Cortex of kidney (tissue), 1 donor: ENCODE measurements at regions not wholly inside any gene's neighbourhood (a gene's known extent, or its start where the extent isn't known, plus 50 kb on each side); places are given as distances from the start of the nearest gene placed in this dataset.

Experiments used
- DNase-seq: peaks from one replicate; lab custom pipeline; 2025; lab: John Stamatoyannopoulos, UW

DNA sequence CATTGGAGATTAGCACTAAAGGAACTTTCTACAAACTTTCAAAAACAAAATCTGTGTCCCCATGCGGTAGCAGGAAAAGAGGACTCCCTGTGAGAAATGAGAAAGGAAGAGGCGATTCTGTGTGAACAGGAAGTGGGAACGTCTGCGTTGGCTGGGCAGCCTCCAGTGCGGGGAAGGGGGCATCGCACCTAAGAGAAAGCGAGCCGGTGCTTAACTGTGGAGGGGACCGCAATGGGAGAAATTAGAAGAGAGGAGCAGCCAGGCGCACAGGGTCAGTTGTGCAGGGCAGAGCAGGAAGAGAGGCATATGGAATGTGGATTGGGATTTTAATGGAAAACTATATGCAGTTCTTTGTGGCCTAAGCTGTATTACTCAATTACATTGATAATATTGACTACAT lies 77.4 kb upstream of the DOCK9 start:
- DNase-seq: no peak

DNA sequence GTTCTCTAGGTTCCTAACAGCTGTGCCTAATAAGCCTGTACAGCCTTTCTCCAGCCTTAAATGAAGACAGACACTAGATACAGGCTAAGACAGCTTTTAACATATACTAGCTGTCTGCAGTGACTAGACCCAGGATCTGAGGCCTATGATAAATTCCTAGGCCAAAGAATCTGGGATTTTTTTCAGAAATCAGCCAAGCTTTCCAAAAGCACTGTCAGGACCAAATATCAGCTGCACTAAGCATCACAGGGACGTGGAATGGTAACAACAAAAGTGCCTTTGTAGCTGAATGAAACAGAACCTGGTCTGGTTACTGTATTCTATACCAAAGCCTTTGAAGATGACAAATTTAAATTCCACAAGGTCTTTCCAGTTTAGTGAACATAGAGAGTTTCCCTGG lies 77.9 kb upstream of the DOCK9 start:
- DNase-seq: no peak

DNA sequence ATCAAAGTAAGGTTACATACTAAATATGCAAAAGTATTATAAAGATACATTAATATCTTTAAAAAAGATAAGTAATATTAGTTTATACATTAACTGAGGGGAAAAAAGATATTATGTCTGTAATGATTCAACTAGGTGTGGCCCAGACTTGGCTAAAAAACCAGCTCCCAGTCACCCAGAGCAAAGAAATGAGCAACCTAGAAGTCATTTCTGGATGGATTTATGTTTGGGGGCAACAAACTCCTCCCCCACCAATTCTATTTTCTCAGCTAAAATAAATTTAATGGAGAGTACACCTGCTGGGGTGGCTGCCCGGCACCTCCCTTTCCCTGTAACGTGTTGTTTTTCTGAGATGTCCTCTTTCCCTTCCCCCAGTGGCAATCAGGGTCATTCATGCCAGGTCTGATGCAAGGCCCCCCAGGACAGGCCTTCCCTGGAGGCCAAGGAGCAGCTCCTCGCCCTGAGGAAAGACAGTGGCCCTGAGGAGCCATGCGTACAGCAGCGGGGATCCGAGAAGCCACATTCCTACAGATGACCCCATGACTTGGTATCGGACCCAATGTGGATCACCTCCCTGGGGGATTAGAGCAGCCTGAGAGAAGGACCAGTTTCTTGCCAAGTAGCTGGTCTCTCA lies 78.6 kb upstream of the DOCK9 start:
- no peak for DNase-seq

DNA sequence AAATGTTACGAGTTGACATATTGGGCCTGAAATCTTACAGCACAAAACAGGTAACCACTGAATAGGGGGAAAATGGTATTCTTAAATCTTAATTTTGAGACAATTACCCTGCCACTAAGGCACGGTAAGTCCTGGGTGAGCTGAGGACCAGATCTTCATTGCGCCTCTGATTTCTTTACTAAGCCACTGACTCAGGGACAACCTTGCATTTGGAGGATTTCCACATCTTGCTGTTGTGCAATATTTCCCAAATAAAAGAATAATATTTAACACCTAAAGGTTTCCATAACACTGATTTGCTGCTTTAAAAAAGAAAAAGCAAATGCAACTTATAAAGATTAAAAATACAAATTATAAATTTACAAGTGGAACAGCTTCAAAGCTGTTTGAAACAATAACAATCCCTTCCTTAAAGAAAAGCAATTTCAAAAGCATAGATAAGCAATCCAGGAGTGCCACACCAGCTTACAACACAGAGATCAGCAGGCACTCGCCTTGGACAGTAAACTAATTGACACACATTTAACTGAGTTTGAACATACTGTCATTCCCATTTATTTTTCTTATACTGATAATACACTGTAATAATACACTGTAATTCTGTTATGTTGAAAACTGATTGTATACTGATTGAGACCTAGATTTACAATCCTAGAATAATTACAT lies 79.6 kb upstream of the DOCK9 start:
- no peak for DNase-seq

DNA sequence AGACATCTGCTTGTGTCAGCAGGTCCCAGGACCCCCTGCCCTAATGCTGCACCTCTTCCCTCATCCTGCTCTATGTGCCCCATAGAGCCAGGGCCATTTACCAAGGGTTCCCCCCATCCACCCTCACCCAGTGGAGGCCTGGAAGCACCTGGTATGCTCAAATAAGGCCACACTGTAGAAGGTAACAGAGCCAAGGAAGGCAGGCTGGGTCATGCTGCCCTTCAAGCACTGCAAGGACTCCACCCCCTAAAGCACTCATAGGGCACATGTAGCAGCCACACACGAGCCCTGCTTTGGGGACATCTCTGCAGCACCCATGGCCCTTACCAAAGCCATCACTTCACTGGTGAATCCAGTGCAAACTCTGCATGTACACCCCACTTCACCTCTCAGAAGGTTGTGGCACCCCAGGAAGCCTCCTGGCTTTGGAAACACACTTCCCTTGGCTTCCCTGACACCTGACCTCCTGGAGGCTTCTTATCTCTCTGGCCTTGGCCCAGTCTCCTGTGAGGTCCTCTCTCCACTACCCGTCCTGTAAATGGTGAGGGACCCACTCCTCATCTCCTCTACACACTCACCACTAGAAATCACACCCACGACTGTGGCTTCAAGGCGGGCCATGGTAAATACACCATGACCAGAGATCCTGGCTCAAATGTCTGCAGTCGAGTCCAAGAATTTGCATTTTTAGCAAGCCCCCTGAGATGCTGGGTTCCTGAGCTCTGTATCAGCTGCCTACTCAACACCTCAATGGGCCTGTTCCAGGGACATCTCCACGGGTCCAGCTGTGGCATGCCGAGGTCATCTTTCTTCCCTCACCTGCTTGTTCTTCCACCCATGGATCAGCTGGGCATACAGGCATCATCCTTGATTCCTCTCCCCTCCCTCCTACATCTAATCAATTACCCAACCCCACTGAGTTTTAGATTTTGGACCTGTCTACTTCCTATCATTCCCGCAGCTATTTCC lies 80.9 kb upstream of the DOCK9 start:
- no peak for DNase-seq

DNA sequence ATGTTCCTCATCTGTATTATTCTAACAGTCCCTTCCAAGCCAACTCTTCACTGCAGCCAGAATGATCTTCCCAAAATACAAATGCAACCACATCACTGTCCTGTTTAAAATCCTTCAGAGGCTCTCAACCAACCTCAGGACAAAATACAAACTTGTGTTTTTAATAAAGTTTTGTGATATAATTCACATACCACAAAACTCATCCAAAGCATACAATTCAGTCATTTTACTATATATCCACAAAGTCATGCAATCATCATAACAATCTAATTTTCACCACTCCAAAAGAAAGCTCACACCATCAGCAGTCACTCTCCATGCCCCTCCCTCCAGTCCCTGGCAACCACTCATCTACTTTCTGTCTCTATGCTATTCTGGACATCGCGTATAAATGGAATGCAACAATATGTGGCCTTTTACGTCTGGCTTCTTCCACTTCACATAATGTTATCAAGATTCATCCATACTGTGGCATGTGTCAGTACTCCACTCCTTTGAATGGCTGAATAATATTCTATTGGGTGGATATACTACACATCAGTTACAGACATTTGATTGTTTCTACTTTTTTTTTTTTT lies 81.7 kb upstream of the DOCK9 start:
- DNase-seq: no peak

DNA sequence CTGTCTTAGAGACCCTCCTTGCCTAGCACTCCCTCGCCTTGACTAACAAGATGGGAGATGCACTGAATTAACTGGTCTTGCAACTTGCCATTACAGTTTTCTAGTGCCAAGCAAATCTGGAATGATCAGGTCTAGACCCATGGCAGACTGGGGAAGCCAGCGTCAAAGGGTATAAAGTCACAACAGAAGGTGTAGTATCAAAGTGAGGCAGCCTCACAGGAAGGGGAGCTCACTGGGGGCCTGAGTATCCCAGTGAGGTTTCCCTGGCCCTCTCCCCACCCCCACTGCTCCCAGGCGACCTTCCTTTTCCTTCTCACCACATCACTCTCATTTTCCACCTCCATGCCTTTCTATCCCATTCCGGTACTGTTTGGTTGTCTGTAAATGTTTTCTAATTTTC lies 83.5 kb upstream of the DOCK9 start:
- no peak for DNase-seq

DNA sequence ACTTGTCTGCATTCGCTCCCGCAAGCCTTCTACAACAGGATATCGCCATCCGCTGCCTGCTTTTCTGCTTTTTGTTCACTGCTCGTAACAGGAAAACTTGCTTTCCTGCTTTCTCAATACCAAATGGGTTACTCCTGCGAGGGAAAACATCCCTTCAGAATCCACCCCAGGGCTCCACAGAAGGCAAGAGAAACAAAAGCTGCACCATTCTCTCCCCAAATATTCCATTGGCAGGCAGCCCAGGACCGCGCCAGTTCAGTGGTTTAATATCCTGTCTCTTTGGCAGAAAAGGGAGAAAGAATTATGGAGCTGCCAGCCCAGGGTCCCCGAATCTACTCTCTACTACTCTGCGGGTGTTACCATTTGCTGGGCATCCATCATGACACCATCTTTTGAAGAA lies 84.7 kb upstream of the DOCK9 start:
- no peak for DNase-seq

DNA sequence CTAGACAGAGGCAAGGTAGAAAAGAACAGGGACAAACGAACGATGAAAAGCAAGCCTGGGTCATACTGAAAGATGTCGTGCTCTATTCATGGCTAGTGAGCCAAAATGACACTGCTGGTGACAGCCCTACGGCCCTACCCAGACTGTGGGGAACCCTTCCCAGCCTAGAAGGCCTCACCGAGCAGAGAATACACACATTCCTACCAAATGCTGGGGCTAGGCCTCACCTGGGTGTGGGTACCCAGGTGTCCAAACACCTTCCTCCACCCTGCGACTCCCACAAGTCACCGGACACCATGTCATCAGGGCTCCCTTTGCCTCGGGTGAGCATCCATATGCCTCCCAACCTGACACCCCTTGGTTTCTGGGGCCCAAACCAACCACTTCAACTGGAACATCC lies 85.3 kb upstream of the DOCK9 start:
- no peak for DNase-seq

DNA sequence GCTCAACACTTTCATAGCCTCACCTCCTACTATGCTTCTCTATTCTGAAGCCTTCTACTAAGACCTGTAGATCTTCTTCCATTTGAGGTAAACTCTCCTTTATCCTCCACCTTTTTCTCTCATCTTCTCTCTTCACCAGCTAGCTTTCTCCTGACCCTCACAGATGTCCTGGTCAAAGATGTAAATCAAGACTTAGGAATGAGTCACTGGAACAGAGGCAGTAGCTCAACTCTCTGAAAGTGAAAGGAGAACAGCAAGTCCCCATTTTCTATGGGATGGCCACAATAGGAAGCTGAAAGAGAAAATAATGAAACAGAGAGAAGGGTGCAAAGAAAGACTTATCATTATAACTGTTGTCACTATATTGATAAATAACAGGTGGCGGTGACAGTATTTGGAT lies 86.1 kb upstream of the DOCK9 start:
- no peak for DNase-seq

DNA sequence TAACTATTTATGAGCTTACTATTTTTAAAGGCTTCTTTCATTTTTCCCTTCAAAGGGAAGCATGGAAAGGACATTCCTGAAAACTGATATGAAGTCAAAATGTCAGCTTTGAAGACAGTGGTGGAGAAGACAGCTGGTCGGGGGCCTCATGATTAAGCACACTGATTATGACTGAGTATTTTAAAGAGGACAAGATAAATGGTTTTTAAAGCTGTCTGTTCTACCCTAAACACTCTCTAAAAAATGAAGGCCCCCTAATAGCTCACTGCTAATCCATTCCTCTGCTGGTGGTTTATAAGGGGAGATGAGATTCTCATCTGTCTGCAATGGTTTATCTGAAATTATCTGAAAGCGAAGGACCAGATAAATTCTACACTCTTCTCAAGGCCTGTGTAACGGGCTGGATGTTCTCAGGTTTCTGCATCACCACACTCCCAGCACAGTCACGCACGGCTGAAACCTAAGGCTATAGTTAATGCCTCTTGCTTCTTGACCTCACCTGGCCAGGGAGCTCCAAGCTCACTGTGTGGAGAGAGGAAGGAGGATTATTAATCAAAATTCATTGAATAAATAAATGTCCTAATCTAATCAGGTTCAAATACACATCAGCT lies 86.9 kb upstream of the DOCK9 start:
- no peak for DNase-seq

DNA sequence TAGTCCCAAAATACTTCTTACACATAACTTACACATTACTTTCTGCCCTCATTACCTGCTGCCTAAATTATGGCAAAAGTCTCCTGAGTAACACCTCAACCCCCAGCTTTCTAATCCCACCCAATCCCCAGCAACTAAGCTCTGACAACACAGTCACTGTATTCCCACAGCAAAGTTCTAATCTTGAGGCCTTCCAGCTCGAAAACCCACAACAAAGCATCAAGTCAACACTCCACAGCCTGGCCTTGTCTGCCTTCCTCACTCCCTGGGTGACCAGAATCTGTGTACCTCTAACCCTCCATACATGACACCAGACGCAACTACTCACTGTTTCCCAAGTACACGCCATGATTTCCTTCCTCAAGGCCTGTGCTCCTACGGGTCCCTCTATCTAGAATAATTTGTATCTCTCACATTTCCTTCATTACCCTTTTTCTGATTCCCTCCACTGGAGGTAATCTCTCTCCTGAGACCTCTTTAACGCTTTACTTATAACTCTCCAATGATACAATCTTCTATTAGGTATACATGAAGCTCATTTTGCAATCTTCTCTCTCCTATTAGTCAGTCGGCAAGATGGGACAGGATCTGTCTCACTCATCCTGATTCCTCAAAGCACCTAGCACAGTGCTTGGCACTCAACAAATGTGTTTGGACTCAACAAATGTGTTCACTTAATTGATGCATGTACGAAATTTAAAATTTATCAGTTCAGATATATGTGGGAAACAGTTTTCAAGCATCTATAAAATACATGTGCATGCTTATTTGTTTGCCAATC lies 87.6 kb upstream of the DOCK9 start:
- DNase-seq: no peak

DNA sequence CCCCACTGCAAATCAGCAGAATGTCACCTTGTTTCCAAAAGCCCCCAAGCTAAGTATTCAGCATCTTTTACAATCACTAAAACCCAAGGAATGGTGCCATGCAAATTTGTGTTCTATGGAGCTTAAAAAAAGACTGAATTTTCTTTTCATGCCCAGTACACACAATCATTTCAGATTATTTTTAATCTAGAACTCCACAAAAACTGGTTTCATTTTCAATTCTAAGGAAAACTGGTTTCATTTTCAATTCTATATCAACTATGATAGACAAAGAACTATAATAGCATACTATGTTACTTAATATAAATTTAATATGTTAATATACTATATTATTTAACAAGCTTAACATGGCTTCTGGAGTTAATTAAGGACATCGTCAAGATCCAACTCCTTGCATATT lies 88.4 kb upstream of the DOCK9 start:
- DNase-seq: no peak

DNA sequence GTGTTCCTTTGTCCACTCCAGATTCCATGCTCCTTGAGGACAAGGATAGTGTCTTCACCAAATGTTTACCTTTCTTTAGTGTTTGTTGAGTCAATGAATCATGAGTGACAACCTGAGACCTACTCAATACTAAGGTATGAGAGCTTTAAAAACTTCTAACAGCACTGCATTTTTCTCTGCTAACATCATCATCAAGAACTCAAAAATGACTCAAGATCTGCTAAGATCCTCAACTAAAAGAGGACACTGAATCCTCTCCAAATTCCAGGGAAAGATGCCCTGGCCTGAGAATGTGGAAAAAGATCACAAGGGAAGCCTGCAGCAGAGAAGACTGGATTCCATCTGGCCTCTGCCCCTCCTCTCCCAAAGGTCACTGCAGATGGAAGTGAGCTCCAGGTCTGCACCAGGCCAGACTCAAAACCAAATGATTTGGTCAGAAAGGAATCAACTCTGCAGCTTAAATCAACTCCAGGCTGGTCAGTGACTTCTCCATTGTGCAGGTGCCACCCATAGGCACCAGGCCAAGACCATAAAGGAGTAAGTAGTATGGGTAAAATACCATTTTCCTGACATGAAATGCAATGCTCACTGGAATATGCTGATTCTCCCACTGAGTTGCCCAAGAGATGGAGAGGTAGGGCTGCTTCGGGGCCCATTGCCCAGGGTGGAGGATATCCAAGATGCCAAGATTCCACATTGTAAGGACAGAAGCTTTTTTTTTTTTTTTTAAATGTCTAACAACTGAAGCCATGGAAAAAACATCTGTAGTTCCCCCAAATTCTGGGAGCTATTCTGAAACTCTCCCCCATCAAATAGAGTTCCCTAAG lies 89.5 kb upstream of the DOCK9 start:
- DNase-seq: no peak

DNA sequence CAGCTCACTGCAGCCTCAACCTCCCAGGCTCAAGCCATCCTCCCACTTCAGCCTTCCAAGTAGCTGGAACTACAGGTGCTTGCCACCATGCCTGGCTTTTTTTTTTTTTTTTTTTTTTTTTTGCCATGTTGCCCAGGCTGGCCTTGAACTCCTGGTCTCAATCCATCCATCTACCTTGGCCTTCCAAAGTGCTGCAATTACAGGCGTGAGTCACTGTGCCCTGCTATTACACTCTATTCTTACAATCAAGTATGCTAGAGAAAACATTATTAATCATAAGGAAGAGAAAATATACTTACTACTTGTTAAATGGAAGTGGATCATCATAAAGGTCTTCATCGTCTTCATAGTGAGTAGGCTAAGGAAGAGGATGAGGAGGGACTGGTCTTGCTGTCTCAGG lies 93.3 kb upstream of the DOCK9 start:
- DNase-seq: no peak

DNA sequence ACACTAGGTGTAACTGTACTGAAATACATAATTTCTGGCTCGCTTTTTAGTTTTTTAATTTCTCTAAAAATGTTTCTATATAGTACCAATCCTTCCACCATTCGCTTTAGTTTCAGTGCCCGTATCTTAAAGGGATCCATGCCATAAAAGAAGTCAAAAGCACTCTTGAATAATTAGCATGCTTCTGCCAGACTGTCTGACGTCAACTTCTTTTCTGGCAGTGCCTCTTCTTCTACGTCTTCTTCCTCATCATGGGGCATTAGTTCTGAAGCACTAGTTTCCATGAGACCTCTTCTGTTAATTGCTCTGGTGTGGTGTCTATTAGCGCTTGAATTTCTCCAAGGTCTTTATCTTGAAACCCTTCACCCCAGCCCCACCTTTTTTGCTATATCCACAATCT lies 93.8 kb upstream of the DOCK9 start:
- no peak for DNase-seq

DNA sequence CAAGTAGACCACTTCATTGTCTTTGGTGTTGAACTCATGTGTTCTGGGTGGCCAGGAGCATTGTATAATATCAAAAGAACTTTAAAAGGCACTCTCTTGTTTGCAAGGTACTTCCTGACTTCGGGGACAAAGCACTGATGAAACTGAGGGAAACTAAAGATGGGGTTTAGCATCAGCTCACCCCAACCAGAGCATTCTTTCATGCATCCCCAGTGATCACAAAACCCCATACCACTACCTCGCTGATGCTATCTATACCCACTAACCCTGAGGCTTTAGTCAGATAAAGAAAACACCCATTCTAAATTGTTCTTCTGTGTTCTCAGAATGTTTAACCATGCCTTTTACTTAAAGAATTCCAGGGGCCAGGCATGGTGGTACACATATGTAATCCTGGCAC lies 94.5 kb upstream of the DOCK9 start:
- no peak for DNase-seq

DNA sequence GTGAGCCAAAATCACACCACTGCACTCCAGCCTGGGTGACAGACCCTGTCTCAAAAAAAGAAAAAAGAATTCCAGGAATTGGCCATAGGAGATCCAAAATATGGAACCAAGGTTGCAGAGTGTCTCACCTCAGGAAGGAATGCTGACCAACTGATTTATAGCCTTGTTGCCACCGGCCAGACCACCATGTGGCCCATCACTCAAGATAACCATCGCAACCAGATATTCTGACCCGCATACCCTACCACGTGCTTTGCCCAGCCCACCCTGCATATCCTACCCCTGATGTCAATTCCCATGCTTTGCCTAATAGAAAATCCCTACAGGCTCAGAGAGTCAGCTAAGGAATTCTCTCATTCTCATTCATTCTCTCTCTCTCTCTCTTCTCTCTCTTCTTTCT lies 95.1 kb upstream of the DOCK9 start:
- DNase-seq: no peak

DNA sequence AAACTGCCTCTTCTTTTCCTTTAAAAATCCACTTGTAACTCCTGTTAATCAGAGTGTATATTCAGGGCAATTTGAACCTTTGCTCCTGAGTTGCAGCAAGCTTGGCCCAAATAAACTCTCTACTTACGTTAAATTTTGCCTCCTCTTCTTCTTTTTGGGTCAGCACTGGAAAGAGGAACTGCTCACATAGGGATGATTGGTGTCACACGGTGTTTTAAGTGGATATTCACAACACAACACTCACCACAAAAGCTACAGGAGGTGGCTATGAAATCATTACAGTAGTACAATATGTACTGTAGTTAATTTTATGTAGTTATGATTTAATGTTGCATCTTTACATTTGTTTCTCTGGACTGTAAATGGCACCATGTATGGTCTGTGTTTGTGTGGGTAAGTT lies 96.8 kb upstream of the DOCK9 start:
- DNase-seq: no peak
